GM18520 (cell line): ENCODE measurements at regions not wholly inside any gene's neighbourhood (a gene's known extent, or its start where the extent isn't known, plus 50 kb on each side); places are given as distances from the start of the nearest gene placed in this dataset.

Source experiments
- ATAC-seq: cut with Tn5 transposase; IDR thresholded peaks from one replicate; pipeline ENCODE4 v1.9.1; 2021; ENCODE audit not compliant: unreplicated experiment

GRCh38 chr7:85464042-85464651 lies 277.3 kb upstream of the SEMA3D start:
- ATAC-seq = no peak

- no peak for ATAC-seq
These were observed 275.8 kb upstream of the SEMA3D start for GRCh38 chr7:85462671-85463070.

GRCh38 chr7:85457911-85458310 lies 271.1 kb upstream of the SEMA3D start:
- no peak for ATAC-seq

- no peak for ATAC-seq
These were observed 269.4 kb upstream of the SEMA3D start for GRCh38 chr7:85456254-85456653.

GRCh38 chr7:85454904-85455303 lies 268.0 kb upstream of the SEMA3D start:
- ATAC-seq = no peak

- ATAC-seq = no peak
These were observed 265.8 kb upstream of the SEMA3D start for GRCh38 chr7:85452674-85453073.

GRCh38 chr7:85449478-85449877 lies 262.6 kb upstream of the SEMA3D start:
- ATAC-seq = no peak

GRCh38 chr7:85447004-85447403 lies 260.1 kb upstream of the SEMA3D start:
- no peak for ATAC-seq

- no peak for ATAC-seq
These were observed 239.7 kb upstream of the SEMA3D start for GRCh38 chr7:85426487-85426960.

GRCh38 chr7:85424298-85424697 lies 237.4 kb upstream of the SEMA3D start:
- no peak for ATAC-seq

- no peak for ATAC-seq
These were observed 236.5 kb upstream of the SEMA3D start for GRCh38 chr7:85423209-85423895.

GRCh38 chr7:85415743-85416142 lies 228.9 kb upstream of the SEMA3D start:
- no peak for ATAC-seq

- no peak for ATAC-seq
These were observed 226.9 kb upstream of the SEMA3D start for GRCh38 chr7:85413718-85414117.

- no peak for ATAC-seq
These were observed 226.1 kb upstream of the SEMA3D start for GRCh38 chr7:85412912-85413311.

- ATAC-seq = no peak
These were observed 220.5 kb upstream of the SEMA3D start for GRCh38 chr7:85407391-85407790.

- ATAC-seq = no peak
These were observed 218.4 kb upstream of the SEMA3D start for GRCh38 chr7:85405016-85405902.

- no peak for ATAC-seq
These were observed 209.8 kb upstream of the SEMA3D start for GRCh38 chr7:85396676-85397075.

- ATAC-seq = no peak
These were observed 205.9 kb upstream of the SEMA3D start for GRCh38 chr7:85392789-85393188.

GRCh38 chr7:85392326-85392725 lies 205.5 kb upstream of the SEMA3D start:
- no peak for ATAC-seq

GRCh38 chr7:85386460-85386859 lies 199.6 kb upstream of the SEMA3D start:
- no peak for ATAC-seq

- ATAC-seq = no peak
These were observed 197.5 kb upstream of the SEMA3D start for GRCh38 chr7:85384392-85384791.

- no peak for ATAC-seq
These were observed 194.4 kb upstream of the SEMA3D start for GRCh38 chr7:85381212-85381611.
